ENCODE measurements at regions not wholly inside any gene's neighbourhood (a gene's known extent, or its start where the extent isn't known, plus 50 kb on each side); places are given as distances from the start of the nearest gene placed in this dataset.
"Not testable (repeated sequence)": the region's sequence is repeated elsewhere in the genome, so short reads cannot be mapped to it uniquely, and the experiment has no call there.

GRCh38 chr2:189231719-189232323 lies 52.3 kb upstream of the COL5A2 start:
- no peak for DNase-seq (ENCODE audit: low read depth)

- no peak for DNase-seq (ENCODE audit: low read depth)
Measured at GRCh38 chr2:189232759-189233406, 53.3 kb upstream of the COL5A2 start.

GRCh38 chr2:189233527-189233926 lies 54.0 kb upstream of the COL5A2 start:
- no peak for DNase-seq (ENCODE audit: low read depth)

- DNase-seq (ENCODE audit: low read depth), result no peak
Measured at GRCh38 chr2:189234991-189235390, 55.4 kb upstream of the COL5A2 start.

- no peak for DNase-seq (ENCODE audit: low read depth)
Measured at GRCh38 chr2:189236066-189236465, 56.5 kb upstream of the COL5A2 start.

- DNase-seq (ENCODE audit: low read depth), result no peak
Measured at GRCh38 chr2:189238903-189239302, 59.3 kb upstream of the COL5A2 start.

GRCh38 chr2:189243843-189244242 lies 64.3 kb upstream of the COL5A2 start:
- not testable (repeated sequence) for DNase-seq (ENCODE audit: low read depth)

- no peak for DNase-seq (ENCODE audit: low read depth)
Measured at GRCh38 chr2:189247276-189247675, 67.7 kb upstream of the COL5A2 start.

GRCh38 chr2:189248141-189248540 lies 68.6 kb upstream of the COL5A2 start:
- DNase-seq (ENCODE audit: low read depth), result no peak

- no peak for DNase-seq (ENCODE audit: low read depth)
Measured at GRCh38 chr2:189249171-189249570, 69.6 kb upstream of the COL5A2 start.

- no peak for DNase-seq (ENCODE audit: low read depth)
Measured at GRCh38 chr2:189249901-189250300, 70.3 kb upstream of the COL5A2 start.

- DNase-seq (ENCODE audit: low read depth), result peak; percentile 48
Measured at GRCh38 chr2:189252991-189253675, 73.6 kb upstream of the COL5A2 start.

- DNase-seq (ENCODE audit: low read depth), result no peak
Measured at GRCh38 chr2:189253836-189254235, 74.3 kb upstream of the COL5A2 start.

- DNase-seq (ENCODE audit: low read depth), result peak; percentile 88
Measured at GRCh38 chr2:189254268-189254883, 74.8 kb upstream of the COL5A2 start.

- no peak for DNase-seq (ENCODE audit: low read depth)
Measured at GRCh38 chr2:189255711-189256110, 76.2 kb upstream of the COL5A2 start.

- no peak for DNase-seq (ENCODE audit: low read depth)
Measured at GRCh38 chr2:189258616-189259365, 79.2 kb upstream of the COL5A2 start.

- DNase-seq (ENCODE audit: low read depth), result no peak
Measured at GRCh38 chr2:189260361-189260814, 80.8 kb upstream of the COL5A2 start.

GRCh38 chr2:189261431-189261841 lies 81.9 kb upstream of the COL5A2 start:
- DNase-seq (ENCODE audit: low read depth), result no peak

GRCh38 chr2:189261916-189262315 lies 82.4 kb upstream of the COL5A2 start:
- DNase-seq (ENCODE audit: low read depth), result no peak

- DNase-seq (ENCODE audit: low read depth), result no peak
Measured at GRCh38 chr2:189265696-189266320, 86.2 kb upstream of the COL5A2 start.

GRCh38 chr2:189267491-189267890 lies 87.9 kb upstream of the COL5A2 start:
- DNase-seq (ENCODE audit: low read depth), result no peak

Measured in GM04503 (cell line).